Transverse colon (tissue), 4 donors: ENCODE measurements at regions not wholly inside any gene's neighbourhood (a gene's known extent, or its start where the extent isn't known, plus 50 kb on each side); places are given as distances from the start of the nearest gene placed in this dataset.
"Not testable (repeated sequence)": the region's sequence is repeated elsewhere in the genome, so short reads cannot be mapped to it uniquely, and the experiment has no call there.

ENCODE experiments used
- DNase-seq: peaks from one replicate; pipeline ENCODE4 v3.0.0-alpha.2; 2019
- H3K27ac ChIP-seq, 4 donors: fragments of 200-600 bp; sonication (generic); 2 replicates each; pipeline ENCODE4 v1.5.1; 2016 to 2018; ENCODE audit warnings: inconsistent platforms in 4 of 4
- H3K27me3 ChIP-seq: fragments of 200-600 bp; sonication (generic); 2 replicates; pipeline ENCODE4 v1.5.1; 2017; ENCODE audit warnings: inconsistent platforms
- H3K36me3 ChIP-seq, 4 donors: fragments of 200-600 bp; sonication (generic); 2 replicates each; pipeline ENCODE4 v1.5.1; 2017 to 2019; ENCODE audit warnings: inconsistent platforms in 4 of 4
- H3K4me1 ChIP-seq, 4 donors: fragments of 200-600 bp; sonication (generic); 2 replicates each; pipeline ENCODE4 v1.5.1; 2017 to 2020; ENCODE audit warnings: inconsistent platforms in 4 of 4
- H3K4me3 ChIP-seq, 4 donors: fragments of 200-600 bp; sonication (generic); 1 replicate in 1 of 4; 2 replicates in 3 of 4; pipeline versions ENCODE4 v1.5.1 to v1.6.1; 2017 to 2019; ENCODE audit warnings: inconsistent platforms in 4 of 4
- H3K9me3 ChIP-seq, 2 donors: fragments of 200-600 bp; sonication (generic); 2 replicates each; pipeline ENCODE4 v1.5.1; 2017 to 2019; ENCODE audit warnings: inconsistent platforms in 2 of 2
- CTCF ChIP-seq, 5 experiments: fragments of 200-600 bp in 3 of 5; fragments of 450-650 bp in 2 of 5; sonication (generic) in 3 of 5; IDR thresholded peaks; 1 replicate in 2 of 5; 2 replicates in 3 of 5; pipeline ENCODE4 v1.5.1; 2016 to 2017; ENCODE audit warnings: antibody characterized with exemption in 5 of 5, inconsistent platforms in 3 of 5, mild to moderate bottlenecking in 2 of 5, moderate library complexity in 1 of 5
- EP300 ChIP-seq: sonication (generic); formaldehyde crosslinking; IDR thresholded peaks from one replicate; pipeline ENCODE4 v1.6.1; 2017; ENCODE audit warnings: antibody characterized with exemption, low read depth
- POLR2A ChIP-seq: fragments of 450-650 bp; IDR thresholded peaks from one replicate; pipeline ENCODE4 v1.6.1; 2016; ENCODE audit warnings: antibody characterized with exemption, mild to moderate bottlenecking, moderate library complexity
- POLR2AphosphoS5 ChIP-seq, 3 donors: sonication (generic); formaldehyde crosslinking; IDR thresholded peaks; one replicate each; pipeline ENCODE4 v1.6.1; 2016; ENCODE audit warnings: antibody characterized with exemption in 3 of 3
- WGBS, 2 donors: methylation state at CpG; one replicate each; pipeline ENCODE4 v1.1.5; 2018; ENCODE audit warnings: low coverage in 1 of 2; 5-methylcytosine and 5-hydroxymethylcytosine counted together
- in situ Hi-C, 4 donors: fragments of 200-750 bp; cut with MboI; loops; one replicate each; pipeline versions ENCODE4 v1.15.0 to v1.15.1; 2017; ENCODE audit warnings: low sequenced_read_pairs in 3 of 4, low pct_ligation_motif_present in 1 of 4, low pct_unique_long_range_greater_than_20kb in 1 of 4
- intact Hi-C: fragments of 100-400 bp; cut with DNase I; formaldehyde crosslinking; loops from one replicate; pipeline ENCODE4 v1.15.1; 2023; ENCODE audit warnings: low total_unique reads

DNA sequence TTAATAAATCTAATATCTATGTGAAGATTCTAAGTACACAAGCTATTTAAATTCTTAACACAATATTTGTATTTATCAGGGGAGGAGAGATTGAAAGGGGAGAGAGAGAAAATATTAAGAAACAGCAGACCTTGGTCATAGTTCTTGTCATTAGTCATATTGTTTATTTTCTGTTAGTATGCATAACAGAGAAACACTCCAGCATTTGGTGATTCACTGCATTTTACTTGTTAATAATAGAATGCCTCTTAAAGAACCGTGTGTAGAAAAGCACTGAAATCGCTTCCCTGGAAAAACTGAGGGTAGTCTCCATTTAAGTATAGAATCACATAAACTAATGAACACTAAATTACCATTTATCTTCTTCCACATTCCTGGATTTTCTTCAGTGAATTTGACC lies 122.7 kb upstream of the TRPC6 start:
- no peak for DNase-seq
- intact Hi-C loops (loop anchor here (10.0 kb wide), 1 partner anchor 1958 kb away; no protein-coding TSS in a partner anchor), in situ Hi-C loops (no loop called here)
- H3K4me1 ChIP-seq: no peaks in the 10 kb centered on the region
- no peaks in the 10 kb centered on the region for H3K36me3 ChIP-seq
- H3K4me3 ChIP-seq: no peak overlapping the region
- 70 to 72% methylated on average over 2 of the region's 2 CpGs for WGBS, 2 donors
- no peaks in the 10 kb centered on the region for H3K9me3 ChIP-seq
- no peak for TF ChIP-seq EP300
- no peak for TF ChIP-seq POLR2AphosphoS5 (IDR thresholded peaks at IDR 0.05)
- TF ChIP-seq POLR2A: no peak
- TF ChIP-seq CTCF (IDR thresholded peaks at IDR 0.05): no peak
- no peaks in the 10 kb centered on the region for H3K27me3 ChIP-seq
- H3K27ac ChIP-seq: no peak overlapping the region

DNA sequence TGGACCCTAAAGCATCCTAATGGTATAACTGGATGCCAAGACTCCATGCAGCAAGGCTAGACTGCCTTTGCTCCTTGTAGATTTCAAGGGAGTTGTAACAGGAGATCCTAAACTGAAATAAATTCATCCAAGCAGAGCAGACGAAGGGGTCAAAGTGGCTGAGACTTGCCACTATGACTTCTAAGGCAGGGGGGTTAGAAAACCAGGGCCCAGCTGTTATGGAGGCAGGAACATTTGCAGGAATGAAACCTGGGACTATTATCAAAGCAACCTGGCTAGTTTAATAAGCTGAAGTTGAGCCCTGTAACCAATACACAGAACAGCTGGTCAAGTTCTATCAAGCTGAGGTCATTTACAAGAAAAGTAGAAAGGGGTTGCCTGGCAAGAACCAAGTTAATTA lies 122.2 kb upstream of the TRPC6 start:
- intact Hi-C loops: loop anchor here (10.0 kb wide), 1 partner anchor 1959 kb away; no protein-coding TSS in a partner anchor
- in situ Hi-C loops: no loop called here
- TF ChIP-seq EP300 (no peak), POLR2A (no peak), CTCF (IDR thresholded peaks at IDR 0.05) (no peak), POLR2AphosphoS5 (IDR thresholded peaks at IDR 0.05) (no peak)
- H3K27me3 ChIP-seq: no peaks in the 10 kb centered on the region
- no peaks in the 10 kb centered on the region for H3K36me3 ChIP-seq
- no peak for DNase-seq
- no peak overlapping the region for H3K27ac ChIP-seq
- H3K9me3 ChIP-seq: no peaks in the 10 kb centered on the region
- 63% methylated on average over 1 of the region's 1 CpG; no CpG with 5 or more reads in 1 of the 2 donors for WGBS, 2 donors
- no peaks in the 10 kb centered on the region for H3K4me1 ChIP-seq
- no peak overlapping the region for H3K4me3 ChIP-seq

DNA sequence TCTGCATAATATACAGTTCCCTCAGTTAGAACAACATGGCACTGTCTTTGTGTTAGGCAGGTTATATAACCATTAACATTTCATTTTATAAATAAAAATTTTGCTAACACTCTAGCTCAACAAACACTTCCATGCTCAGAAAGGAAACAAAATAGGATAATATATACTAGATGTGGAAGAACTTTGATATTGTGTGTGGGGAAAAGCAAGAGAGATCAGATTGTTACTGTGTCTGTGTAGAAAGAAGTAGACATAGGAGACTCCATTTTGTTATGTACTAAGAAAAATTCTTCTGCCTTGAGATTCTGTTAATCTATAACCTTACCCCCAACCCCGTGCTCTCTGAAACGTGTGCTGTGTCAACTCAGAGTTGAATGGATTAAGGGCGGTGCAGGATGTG lies 111.1 kb upstream of the TRPC6 start:
- H3K4me3 ChIP-seq, H3K36me3 ChIP-seq, H3K27me3 ChIP-seq, in situ Hi-C loops, DNase-seq, H3K9me3 ChIP-seq, H3K4me1 ChIP-seq, intact Hi-C loops, H3K27ac ChIP-seq: not testable (repeated sequence)
- 60% methylated on average over 1 of the region's 3 CpGs; no CpG with 5 or more reads in 1 of the 2 donors for WGBS, 2 donors

DNA sequence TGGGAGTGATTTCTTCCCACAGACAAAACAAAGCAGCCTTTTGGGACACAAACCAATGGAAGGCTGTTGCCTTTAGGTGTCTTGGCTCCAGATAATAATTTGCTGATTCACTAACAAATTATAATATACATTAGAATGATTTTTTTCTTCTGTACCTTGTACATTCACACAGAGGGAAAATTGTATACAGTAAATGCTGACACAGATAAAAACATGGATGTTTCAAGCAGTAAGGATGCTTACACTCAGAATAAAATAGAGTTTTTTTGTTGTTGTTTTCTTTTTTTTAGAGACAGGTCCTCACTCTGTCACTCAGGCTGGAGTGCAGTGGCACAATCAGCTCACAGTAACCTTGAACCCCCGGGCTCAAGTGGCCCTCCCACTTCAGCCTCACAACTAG lies 109.2 kb upstream of the TRPC6 start:
- Histone ChIP-seq H3K9me3 (no peaks in the 10 kb centered on the region), H3K4me3 (no peak overlapping the region), H3K4me1 (no peaks in the 10 kb centered on the region), H3K27me3 (no peaks in the 10 kb centered on the region), H3K36me3 (no peaks in the 10 kb centered on the region), H3K27ac (no peak overlapping the region)
- 50 to 71% methylated on average over 1 of the region's 1 CpG for WGBS, 2 donors
- DNase-seq: no peak
- intact Hi-C loops: no loop called here
- in situ Hi-C loops: no loop called here
- TF ChIP-seq POLR2A (no peak), CTCF (IDR thresholded peaks at IDR 0.05) (no peak), EP300 (no peak), POLR2AphosphoS5 (IDR thresholded peaks at IDR 0.05) (no peak)

GRCh38 chr11:101686514-101686913 lies 102.7 kb upstream of the TRPC6 start:
- WGBS, 2 donors: 18 to 29% methylated on average over 1 to 2 of the region's 2 CpGs
- in situ Hi-C loops: no loop called here
- H3K4me1 ChIP-seq: no peaks in the 10 kb centered on the region
- H3K9me3 ChIP-seq: no peaks in the 10 kb centered on the region
- intact Hi-C loops: no loop called here
- no peak overlapping the region for H3K27ac ChIP-seq
- no peak for DNase-seq
- no peaks in the 10 kb centered on the region for H3K27me3 ChIP-seq
- no peak overlapping the region for H3K4me3 ChIP-seq
- no peaks in the 10 kb centered on the region for H3K36me3 ChIP-seq
- TF ChIP-seq POLR2AphosphoS5 (IDR thresholded peaks at IDR 0.05) (no peak), POLR2A (no peak), EP300 (no peak), CTCF (IDR thresholded peaks at IDR 0.05) (no peak)
